Ishikawa (cell line): ENCODE measurements at regions not wholly inside any gene's neighbourhood (a gene's known extent, or its start where the extent isn't known, plus 50 kb on each side); places are given as distances from the start of the nearest gene placed in this dataset.

ENCODE experiments used
- CREB1 ChIP-seq: IDR thresholded peaks from 2 replicates; pipeline ENCODE4 v1.6.1; 2012; ENCODE audit warnings: low read depth
- YY1 ChIP-seq: IDR thresholded peaks from 2 replicates; pipeline ENCODE4 v1.6.1; 2012; ENCODE audit warnings: low read depth

DNA sequence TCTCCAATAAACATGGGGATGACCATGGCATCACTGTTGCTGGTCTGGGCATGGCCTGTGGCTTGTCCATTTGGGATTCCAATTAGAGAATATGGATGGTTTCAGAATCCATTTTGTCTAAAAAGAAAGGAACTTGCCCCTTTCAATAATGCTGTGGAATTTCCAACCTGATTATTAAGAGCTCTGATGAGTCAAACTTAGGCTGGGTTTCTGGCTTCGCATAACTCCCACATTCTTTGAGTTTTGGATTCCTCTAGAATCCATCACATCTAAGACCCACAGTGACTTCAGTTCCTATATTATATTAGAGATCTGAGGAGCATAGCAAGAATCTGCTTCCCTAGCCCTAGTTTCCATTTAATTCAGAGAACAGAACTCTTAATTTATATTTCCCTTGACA, 531.5 kb downstream of the TNS1 start:
- TF ChIP-seq YY1 (no peak), CREB1 (no peak)
